SW480 (cell line): ENCODE measurements at regions not wholly inside any gene's neighbourhood (a gene's known extent, or its start where the extent isn't known, plus 50 kb on each side); places are given as distances from the start of the nearest gene placed in this dataset.
"Not testable (repeated sequence)": the region's sequence is repeated elsewhere in the genome, so short reads cannot be mapped to it uniquely, and the experiment has no call there.

ENCODE experiments used
- DNase-seq: peaks from one replicate; pipeline ENCODE4 v3.0.0-alpha.2; 2016; ENCODE audit warnings: low spot score

- not testable (repeated sequence) for DNase-seq
Measured at GRCh38 chr3:163172513-163172912, 1675.9 kb downstream of the OTOL1 start.

DNA sequence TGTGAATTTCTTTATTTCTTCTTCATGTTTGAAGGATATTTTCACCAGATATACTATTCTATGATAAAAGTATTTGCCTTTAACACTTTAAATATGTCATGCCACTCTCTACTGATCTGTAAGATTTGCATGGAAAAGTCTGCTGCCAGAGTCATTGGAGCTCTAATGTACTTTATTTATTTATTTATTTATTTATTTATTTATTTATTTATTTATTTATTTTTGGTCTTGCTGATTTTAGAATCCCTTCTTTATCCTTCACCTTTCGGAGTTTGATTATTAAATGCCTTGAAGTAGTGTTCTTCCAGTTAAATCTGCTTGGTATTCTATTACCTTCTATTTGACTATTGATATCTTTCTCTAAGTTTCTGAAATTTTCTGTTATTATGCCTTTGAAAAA is 1669.6 kb downstream of the OTOL1 start:
- DNase-seq: no peak

DNA sequence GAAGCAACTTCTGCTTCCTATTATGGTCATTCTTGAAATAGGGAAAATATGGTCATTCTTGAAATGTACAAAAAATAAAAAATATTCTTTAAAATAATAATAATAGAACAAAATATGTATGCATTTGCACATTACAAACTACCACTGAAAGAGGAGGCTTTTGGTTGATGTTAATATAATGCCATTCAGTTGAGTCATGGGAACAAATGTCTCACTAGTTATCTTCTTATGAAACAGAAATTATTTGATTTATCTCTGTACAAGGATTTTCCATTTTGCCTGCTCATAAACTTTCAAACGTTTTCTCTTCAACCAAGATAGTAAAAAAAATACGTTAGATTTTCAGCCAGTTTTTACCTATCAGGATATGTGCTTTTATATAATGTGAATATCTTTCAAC is 1662.7 kb downstream of the OTOL1 start:
- DNase-seq: no peak

DNA sequence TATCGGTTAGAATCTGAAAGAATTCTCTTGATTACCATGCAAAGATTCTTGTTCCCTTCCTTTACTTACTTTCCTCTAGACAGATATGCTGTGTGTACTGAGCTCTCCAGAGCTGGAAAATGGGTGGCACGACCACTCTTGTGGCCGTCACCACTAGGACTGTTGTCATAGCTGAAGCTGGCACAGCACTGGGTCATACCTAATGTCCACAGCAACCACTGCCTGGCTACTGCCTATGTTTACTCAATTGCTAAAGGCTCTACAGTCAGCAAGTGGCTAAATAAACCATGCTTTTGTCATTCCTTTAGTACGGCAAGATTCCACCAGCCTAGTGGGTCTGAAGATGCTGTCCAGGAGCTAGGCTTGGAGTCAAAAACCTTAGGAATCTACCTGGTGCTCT is 1643.0 kb downstream of the OTOL1 start:
- DNase-seq: no peak

DNA sequence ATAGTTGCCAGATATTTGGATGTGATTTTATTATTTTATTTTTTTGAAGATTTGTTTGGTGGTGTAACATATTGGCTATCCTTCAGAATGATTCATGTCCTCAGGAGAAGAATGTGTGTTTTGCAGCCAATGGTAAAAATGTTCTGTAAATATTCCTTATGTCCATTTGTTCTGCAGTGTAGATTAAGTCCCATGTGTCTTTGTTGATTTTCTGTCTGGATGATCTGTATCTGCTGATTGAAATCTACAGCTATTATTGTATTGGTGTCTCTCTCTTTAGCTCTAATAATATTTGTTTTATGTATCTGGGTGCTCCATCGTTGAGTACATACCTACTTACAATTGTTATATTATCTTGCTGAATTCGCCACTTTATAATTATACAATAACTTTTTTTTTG is 1641.7 kb downstream of the OTOL1 start:
- DNase-seq: no peak

DNA sequence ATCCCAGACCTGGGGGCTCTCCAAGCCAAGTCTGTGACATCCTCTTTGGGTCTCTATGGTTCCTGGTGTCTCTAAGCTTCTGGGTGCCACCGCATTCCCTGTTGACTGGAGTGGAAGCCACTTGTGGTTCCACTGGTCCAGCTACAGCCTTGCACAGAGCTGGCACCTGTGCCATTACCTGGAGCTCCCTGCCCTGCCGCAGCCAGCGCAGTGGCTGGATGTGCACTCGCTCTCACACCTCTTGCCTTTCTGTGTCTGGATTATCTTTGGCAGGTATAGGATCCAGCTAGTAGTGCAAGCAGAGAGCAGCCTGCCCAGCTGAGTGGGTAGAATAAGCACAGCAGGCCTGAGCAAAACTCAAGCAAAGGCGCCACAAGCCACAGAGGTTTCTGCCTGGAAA is 1635.5 kb downstream of the OTOL1 start:
- no peak for DNase-seq

DNA sequence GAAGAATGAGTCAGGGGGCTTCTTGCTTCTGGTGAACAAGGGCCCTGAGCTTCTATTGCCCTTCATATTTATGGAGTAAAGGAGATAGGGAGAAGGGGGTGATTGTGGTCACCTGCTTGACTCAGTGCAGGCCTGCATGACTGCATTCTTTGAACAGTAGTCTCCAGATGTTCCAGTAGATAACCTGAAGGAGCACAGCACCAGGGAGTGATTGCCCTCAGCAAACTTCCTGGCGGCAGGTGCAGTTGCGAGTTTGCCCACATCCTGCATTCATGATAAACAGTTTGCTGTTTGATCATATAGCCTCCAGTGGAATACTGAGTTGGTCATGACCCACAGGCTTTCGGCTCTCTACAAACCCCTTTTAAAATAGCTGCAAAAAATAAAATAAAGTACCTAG is 1632.7 kb downstream of the OTOL1 start:
- no peak for DNase-seq

DNA sequence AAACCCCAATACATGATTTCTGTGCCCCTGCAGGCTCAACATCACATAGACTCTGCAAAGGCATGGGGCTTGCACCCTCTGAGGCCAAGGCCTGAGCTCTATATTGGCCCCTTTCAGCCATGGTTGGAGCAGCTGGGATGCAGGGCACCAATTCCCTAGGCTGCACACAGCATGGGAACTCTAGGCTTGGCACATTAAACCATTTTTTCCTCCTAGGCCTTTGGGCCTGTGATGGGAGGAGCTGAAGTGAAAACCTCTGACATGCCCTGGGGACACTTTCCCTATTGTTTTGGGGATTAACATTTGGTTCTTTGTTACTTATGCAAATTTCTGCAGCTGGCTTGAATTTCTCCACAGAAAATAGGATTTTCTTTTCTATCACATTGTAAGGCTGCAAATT is 1629.5 kb downstream of the OTOL1 start:
- DNase-seq: no peak
